ENCODE measurements at regions not wholly inside any gene's neighbourhood (a gene's known extent, or its start where the extent isn't known, plus 50 kb on each side); places are given as distances from the start of the nearest gene placed in this dataset.
"Not testable (repeated sequence)": the region's sequence is repeated elsewhere in the genome, so short reads cannot be mapped to it uniquely, and the experiment has no call there.

GRCh38 chr5:105617436-105618215 lies 2053.1 kb downstream of the EFNA5 start:
- TF ChIP-seq, protein P1, sequence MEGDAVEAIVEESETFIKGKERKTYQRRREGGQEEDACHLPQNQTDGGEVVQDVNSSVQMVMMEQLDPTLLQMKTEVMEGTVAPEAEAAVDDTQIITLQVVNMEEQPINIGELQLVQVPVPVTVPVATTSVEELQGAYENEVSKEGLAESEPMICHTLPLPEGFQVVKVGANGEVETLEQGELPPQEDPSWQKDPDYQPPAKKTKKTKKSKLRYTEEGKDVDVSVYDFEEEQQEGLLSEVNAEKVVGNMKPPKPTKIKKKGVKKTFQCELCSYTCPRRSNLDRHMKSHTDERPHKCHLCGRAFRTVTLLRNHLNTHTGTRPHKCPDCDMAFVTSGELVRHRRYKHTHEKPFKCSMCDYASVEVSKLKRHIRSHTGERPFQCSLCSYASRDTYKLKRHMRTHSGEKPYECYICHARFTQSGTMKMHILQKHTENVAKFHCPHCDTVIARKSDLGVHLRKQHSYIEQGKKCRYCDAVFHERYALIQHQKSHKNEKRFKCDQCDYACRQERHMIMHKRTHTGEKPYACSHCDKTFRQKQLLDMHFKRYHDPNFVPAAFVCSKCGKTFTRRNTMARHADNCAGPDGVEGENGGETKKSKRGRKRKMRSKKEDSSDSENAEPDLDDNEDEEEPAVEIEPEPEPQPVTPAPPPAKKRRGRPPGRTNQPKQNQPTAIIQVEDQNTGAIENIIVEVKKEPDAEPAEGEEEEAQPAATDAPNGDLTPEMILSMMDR (conservative IDR thresholded peaks at IDR 0.05) = no peak
- no peak for TF ChIP-seq ZFX (IDR thresholded peaks at IDR 0.05)
- no peak overlapping the region for H3K27ac ChIP-seq

GRCh38 chr5:105616599-105616998 lies 2054.0 kb upstream of the NUDT12 start:
- H3K27ac ChIP-seq = no peak overlapping the region
- no peak for TF ChIP-seq ZFX (IDR thresholded peaks at IDR 0.05)
- TF ChIP-seq, protein P1 (conservative IDR thresholded peaks at IDR 0.05) = no peak

DNA sequence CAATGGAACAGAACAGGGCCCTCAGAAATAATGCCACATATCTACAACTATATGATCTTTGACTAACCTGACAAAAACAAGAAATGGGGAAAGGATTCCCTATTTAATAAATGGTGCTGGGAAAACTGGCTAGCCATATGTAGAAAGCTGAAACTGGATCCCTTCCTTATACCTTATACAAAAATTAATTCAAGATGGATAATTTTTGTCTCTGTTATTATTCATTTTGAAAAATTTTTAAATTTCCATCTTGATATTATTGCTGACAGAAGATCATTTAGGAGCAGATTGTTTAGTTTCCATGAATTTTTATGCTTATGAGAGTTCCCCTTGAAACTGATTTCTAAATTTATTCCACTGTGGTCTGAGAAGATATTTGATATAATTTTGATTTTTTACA lies 2039.8 kb upstream of the NUDT12 start:
- not testable (repeated sequence) for H3K27ac ChIP-seq

DNA sequence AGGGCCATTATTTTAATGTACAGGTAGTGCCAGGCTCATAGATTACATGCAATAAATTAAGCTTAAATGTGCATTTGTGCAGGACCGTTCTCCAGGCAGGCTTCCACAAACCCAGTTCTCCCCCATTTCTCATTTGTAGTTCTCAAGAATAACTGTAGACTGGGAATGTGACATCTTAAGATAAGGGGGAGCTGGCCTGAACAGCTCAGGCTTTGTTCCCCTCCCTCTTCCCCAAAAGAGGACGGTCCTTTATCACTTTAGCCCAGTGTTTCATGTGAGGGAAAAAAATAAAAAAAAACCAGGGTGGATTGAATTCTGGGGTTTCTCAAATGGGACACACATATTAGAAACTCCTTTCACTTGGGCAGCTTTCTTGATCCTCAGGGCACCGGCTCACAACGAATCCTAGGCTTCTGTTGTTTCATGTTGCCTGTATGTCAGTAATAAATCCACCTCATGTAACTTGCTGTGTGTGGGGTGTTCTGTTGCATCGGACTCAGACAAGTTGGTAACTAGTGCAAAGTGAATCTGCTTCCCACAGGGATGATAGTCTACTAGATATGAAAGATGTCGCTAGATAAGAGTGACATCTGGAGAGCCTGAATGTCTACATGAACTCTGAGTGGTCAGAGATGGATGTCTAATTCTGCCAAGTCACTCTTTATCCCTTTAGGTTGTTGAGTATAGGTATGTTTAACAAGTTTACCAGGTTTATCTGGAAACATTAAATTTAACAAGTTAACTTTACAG lies 2030.6 kb upstream of the NUDT12 start:
- no peak for TF ChIP-seq ZFX (IDR thresholded peaks at IDR 0.05)
- TF ChIP-seq, protein P1 (conservative IDR thresholded peaks at IDR 0.05) = no peak

GRCh38 chr5:105587963-105588662 lies 2025.5 kb upstream of the NUDT12 start:
- H3K27ac ChIP-seq = no peak overlapping the region
- TF ChIP-seq ZFX (IDR thresholded peaks at IDR 0.05) = no peak
- TF ChIP-seq, protein P1 (conservative IDR thresholded peaks at IDR 0.05) = no peak

More for the DNA sequence above, 2030.6 kb upstream of the NUDT12 start:
- H3K27ac ChIP-seq = no peak overlapping the region

- no peak overlapping the region for H3K27ac ChIP-seq
- TF ChIP-seq ZFX (IDR thresholded peaks at IDR 0.05) = no peak
- TF ChIP-seq, protein P1 (conservative IDR thresholded peaks at IDR 0.05) = no peak
These were observed 2019.5 kb upstream of the NUDT12 start for GRCh38 chr5:105581988-105582690.

- TF ChIP-seq, protein P1 (conservative IDR thresholded peaks at IDR 0.05) = no peak
- TF ChIP-seq ZFX (IDR thresholded peaks at IDR 0.05) = no peak
- H3K27ac ChIP-seq = no peak overlapping the region
These were observed 2011.0 kb upstream of the NUDT12 start for GRCh38 chr5:105573575-105573974.
